GM19452 (cell line): ENCODE measurements at regions not wholly inside any gene's neighbourhood (a gene's known extent, or its start where the extent isn't known, plus 50 kb on each side); places are given as distances from the start of the nearest gene placed in this dataset.
"Not testable (repeated sequence)": the region's sequence is repeated elsewhere in the genome, so short reads cannot be mapped to it uniquely, and the experiment has no call there.

Experiments used
- ATAC-seq: cut with Tn5 transposase; IDR thresholded peaks from one replicate; pipeline ENCODE4 v1.9.1; 2021; ENCODE audit not compliant: unreplicated experiment

DNA sequence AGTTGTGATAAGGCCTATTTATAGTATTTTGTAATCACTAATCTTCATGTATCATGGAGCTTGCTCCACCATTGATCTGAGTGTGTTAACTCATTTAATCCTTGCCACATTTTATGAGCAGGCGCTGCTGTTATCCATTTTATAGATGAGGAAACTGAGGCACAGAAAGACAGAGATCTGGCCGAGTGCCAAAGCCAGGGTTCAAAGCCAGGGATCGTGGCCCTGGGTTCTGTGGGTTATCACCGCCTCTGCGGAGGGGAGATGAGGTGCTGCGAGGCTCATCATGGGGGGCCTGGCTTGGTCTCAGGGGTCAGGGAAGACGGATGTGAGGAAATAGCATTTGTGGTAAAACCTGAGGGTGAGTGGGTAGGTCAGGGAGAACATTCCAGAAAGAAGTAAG is 193.9 kb downstream of the KLRB1 start:
- ATAC-seq = not testable (repeated sequence)

DNA sequence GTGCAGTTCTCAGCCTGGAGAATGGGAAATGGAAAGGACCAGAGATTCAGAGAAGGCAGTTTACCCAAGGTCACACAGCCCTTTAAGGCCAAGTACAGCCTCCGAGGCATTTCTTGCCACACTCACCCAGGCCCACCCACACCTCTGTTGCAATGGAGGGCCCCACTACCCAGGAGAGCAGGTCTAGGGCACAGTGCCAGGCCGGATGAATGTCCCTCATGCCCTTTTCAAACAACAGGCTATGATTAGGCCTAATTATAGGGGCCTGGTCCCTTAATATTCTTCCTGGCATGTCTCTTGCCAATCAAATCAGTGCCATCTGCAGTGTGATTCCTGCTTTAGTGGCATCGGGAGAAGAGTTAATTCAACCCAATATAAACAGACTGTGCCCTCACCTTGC is 195.3 kb downstream of the KLRB1 start:
- not testable (repeated sequence) for ATAC-seq

GRCh38 chr12:9411616-9412268 is 196.0 kb downstream of the KLRB1 start:
- not testable (repeated sequence) for ATAC-seq

DNA sequence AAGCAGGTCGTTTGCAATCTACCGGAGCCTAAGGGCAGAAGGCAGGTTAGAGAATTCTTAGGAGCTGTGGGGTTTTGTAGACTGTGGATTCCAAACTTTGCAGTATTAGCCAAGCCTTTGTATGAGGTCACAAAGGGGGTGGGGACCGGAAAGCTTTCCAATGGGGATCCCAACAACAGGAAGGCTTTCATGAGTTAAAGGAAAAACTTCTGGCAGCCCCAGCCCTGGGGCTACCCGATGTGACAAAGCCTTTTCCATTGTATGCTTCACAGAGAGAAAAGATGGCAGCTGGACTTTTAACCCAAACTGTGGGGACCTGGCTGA is 199.2 kb upstream of the PZP start:
- ATAC-seq = not testable (repeated sequence)

DNA sequence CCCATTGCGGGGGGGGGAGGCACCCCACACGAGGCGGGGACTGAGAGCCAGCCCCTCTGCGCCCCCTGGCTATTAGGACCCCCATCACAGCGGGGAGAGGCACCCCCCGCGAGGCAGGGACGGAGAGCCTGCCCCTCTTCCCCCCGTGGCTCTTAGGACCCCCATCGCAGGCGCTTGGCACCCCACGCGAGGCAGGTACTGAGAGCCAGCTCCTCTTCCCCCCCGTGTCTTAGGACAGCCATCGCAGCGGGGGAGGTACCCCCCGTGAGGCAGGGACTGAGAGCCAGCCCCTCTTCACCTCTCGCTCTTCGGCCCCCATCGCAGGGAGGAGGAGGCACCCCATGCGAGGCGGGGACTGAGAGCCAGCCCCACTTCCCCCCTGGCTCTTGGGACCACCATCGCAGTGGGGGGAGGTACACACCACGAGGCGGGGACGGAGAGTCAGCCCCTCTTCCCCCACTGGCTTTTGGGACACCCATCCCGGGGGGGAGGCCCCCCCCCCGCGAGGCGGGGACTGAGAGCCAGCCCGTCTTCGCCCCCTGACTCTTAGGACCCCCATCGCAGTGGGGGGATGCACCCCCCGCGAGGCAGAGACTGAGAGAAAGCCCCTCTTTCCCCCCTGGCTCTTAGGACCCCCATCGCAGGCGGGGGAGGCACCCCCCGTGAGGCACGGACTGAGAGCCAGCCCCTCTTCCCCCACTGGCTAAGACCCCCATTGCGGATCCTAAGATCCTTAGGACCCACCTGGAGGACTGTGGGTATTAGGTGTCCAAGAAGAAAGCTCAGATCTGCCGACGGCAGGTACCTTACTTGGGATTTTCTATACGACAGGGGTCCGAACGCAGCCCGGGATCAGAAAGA is 198.6 kb upstream of the PZP start:
- ATAC-seq = no peak

GRCh38 chr12:9405886-9406563 is 197.8 kb upstream of the PZP start:
- ATAC-seq = no peak

GRCh38 chr12:9404469-9405260 is 196.5 kb upstream of the PZP start:
- no peak for ATAC-seq

- no peak for ATAC-seq
These were observed 195.8 kb upstream of the PZP start for GRCh38 chr12:9404031-9404430.

GRCh38 chr12:9402432-9403040 is 194.3 kb upstream of the PZP start:
- ATAC-seq = not testable (repeated sequence)

DNA sequence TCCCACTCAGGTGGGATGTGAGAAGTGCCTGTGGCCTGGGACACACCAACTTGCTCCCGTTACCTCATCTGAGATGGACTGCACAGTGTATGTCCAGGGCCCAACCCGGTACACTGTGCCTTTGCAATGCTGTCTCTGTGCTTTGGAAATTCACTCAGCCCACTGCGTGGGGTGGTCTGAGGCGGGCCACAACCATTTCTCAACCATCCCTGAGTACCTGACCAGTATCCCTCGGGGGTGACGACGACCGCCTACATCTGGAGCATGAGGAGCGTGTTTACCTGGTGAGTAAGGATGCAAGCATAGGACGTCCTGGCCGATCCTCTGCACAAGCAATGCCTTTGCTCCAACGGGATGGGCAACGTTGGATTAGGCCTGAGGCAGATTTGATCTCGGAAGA is 188.2 kb upstream of the PZP start:
- not testable (repeated sequence) for ATAC-seq

- not testable (repeated sequence) for ATAC-seq
These were observed 187.0 kb upstream of the PZP start for GRCh38 chr12:9395220-9395619.

DNA sequence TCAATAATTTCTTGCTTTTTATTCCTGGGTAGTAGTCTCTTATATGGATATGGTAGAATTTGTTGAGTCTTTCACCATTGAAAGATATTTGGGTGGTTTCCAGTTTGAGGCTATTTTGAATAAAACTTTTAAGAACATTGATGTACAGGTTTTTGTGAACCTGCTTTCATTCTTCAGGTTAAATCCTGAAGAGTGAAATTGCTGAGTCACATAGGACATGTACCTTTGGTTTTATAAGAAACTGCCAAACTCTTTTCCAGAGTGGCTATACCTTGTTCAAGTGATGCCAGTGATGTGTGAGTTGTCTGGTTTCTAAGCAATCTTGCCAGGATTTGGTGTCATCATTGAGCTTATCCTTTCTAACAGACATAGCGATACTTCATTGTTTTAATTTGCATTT is 184.6 kb upstream of the PZP start:
- ATAC-seq = no peak

- no peak for ATAC-seq
These were observed 183.6 kb upstream of the PZP start for GRCh38 chr12:9391815-9392214.

GRCh38 chr12:9390761-9391160 is 182.6 kb upstream of the PZP start:
- ATAC-seq = no peak

- ATAC-seq = no peak
These were observed 181.6 kb upstream of the PZP start for GRCh38 chr12:9389796-9390195.

- no peak for ATAC-seq
These were observed 180.2 kb upstream of the PZP start for GRCh38 chr12:9388379-9388778.

DNA sequence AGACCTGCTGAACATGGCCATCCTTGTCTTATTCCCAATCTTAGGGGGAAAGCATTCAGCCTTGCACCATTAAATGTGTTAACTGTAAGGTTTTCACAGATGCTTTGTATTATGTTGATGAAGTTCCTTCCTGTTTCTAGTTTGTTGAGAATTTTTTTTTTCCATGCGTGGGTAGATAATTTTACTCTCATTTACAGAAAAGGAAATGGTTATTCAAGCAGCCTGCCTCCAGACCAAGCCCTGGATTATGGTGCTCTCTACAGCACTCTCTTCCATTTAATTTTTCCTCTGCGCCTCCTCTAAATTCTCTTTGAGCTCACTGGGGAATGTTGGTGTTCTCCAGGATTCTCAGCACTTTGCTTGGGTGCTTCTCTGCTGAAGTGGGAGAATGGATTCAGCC is 179.3 kb upstream of the PZP start:
- no peak for ATAC-seq

DNA sequence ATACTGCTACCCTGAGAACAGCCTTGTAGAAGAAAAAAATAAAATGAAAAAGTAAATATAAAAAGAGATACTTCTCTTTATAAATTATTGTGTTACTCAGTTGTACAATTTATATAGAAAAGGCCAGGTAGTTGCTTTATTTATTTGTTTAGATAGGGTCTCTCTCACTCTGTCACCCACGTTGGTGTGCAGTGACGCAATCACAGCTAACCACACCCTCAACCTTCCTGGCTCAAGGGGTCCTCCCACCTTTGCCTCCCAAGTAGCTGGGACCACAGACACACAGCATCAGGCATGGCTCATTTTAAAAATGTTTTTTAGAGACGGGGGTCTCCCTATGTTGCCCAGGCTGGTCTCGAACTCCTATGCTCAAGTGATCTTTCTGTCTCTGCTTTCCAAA is 175.4 kb upstream of the PZP start:
- ATAC-seq = no peak

- ATAC-seq = no peak
These were observed 173.4 kb upstream of the PZP start for GRCh38 chr12:9381619-9382018.

GRCh38 chr12:9380650-9381049 is 172.5 kb upstream of the PZP start:
- no peak for ATAC-seq
